Dermis microvascular lymphatic vessel endothelial cell (primary cell): ENCODE measurements at regions not wholly inside any gene's neighbourhood (a gene's known extent, or its start where the extent isn't known, plus 50 kb on each side); places are given as distances from the start of the nearest gene placed in this dataset.

Experiments used
- DNase-seq, 2 donors: peaks; one replicate each; pipeline versions ENCODE4 v3.0.0 to v3.0.0-alpha.2; 2010; ENCODE audit warnings: low read depth in 2 of 2

DNA sequence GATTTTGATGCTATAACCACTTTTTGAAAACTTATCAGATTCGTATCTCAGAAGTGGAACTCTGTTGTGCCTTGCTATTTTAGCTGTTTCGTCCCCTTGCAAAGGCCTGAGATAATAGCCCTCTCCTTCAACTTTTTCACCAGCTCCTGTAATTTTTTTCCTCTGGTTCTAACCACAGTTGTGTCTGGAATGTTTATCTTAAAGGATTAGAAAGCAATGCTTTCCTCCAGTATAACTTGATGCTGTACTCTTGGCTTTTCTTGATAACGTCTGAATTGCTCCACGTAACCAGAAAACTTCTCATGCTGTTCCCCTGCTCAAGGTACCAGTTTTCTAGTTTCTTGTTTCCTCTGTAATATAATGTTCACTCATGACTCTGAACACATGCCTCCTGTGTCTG is 209.4 kb downstream of the DTWD2 start:
- DNase-seq = no peak

DNA sequence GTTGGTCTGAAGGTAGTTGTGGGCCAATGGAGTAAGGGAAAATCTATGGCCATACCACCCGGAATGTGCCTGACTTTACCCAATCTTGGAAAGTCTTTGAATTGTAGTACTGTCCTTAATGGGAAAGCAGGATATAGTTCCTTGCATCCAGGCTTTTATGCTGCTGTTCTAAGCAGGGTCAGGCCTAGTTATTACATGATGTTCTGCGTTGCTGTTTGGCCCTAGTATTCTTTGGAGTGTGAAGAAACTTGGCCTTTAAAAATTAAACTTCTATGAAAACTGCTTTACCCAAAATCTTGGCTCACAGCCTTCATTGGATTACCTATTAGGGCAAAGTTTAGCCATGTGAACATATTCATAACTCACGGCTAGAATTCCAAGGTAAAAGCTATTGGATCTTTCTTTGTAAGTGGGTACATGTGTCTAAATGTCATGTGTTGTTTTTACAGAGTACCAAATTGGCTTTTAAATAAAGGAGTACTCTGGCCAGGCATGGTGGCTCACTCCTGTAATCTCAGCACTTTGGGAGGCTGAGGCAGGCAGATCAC is 211.1 kb downstream of the DTWD2 start:
- DNase-seq = no peak

DNA sequence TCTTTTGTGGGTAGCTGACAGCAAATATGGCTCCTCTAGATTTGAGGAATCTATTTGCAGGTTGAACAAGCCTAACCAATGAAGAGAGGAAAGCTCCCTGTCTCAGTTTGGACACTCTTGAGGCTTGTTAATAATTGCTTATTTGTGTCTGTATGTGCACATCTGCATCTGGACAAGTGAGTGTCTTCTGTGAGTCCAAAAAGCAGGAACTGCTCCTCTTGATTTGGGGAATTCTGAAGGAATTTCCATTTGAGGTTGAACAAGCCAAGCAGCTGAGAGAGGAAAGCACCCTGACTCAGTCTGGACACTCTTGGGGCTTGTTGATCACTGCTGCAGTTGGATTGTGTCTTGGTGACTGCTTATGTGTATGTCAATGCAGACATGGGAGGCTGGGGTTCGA is 211.6 kb downstream of the DTWD2 start:
- DNase-seq = no peak

DNA sequence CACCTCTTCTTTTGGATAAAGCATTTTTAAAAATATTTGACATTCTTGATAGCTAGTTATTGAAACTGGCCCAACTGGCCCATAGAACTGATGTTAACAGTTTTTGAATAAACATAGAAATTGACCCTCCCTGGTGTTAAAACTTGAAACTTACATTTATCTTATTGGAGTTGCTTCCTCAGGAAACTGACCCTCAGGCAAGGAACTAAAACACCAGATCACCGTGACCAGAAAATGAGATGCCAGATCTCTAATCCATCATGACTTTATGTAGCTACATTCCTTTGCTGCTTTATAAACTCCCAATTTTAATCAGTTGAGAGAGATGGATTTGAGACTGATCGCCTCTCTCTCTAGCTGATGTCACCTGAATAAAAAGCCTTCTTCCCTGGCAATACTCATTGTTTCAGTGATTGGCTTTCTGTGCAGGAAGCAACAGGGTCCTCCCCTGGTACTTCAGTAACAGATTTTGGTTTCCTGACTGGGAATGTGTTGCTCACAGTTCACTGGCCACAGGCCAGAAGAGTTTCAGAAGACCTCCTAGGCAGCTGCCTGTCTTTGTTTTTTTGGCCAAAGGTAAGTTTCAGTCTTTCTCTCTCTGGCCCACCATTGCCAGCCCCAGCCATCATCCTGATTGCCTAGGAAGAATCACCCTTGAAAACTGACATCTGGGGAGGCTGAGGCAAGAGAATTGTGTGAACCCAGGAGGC is 212.4 kb downstream of the DTWD2 start:
- DNase-seq = no peak

DNA sequence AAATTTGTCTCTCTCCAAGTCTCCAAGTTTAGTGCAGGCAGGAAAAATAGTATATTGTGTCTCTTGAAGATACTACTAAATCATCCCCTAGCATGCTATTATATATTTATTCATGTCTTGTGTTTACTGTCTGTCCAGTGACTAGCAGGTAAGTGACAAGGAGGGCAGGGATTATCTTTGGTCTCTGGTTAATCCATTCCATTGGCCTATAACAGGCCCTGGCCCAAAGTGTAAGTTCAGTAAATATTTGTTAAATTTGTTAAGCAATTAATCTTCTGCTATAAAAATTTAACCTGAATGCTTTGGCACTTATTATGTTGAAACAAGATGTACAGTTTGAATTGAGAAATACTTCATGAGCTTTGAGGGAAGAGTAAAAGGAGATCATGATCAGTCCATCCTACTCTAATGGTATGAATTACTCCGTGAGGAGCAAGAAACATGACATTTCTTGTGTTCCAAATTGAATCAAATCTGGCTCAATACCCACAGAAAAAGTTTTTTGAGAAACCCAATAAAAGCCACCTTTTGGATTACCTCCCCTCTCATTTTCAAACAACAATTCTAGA is 219.7 kb downstream of the DTWD2 start:
- no peak for DNase-seq

DNA sequence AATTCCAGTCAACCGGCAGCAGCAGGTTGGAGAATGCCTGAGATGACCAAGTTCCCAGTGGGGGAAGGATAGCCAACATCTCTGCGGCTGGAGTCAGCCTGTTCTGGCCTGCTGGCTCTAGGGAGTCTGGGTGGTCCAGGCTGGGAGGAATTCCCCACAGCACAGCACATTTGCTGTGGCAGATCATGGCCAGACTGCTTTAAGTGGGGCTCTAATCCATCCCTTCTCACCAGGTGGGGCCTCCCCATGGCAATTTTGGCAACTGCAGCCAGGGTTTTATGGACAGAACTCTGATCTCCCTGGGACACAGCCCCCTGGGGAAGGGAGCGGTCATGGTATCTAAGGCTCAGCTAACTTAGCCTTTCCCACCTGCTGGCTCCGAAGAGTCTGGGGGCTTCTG is 226.1 kb downstream of the DTWD2 start:
- DNase-seq = no peak

DNA sequence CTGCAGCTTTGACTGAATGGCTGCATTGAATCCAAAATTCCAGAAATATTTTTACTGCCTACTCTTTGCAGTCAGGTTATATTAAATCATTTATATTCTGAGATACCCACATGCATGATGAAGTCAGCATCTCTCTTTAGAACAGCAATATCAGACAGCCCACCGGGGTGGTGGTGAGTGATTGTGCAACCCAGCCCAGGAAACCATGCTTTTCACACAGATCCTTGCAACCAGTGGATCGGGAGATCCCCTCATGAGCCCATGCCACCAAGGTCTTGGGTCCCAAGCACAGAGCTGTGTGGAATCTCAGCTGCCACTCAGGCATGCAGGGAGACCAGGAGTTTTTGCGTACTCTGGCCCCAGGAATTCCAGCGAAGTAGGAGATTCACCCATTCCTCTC is 226.5 kb downstream of the DTWD2 start:
- DNase-seq = no peak

DNA sequence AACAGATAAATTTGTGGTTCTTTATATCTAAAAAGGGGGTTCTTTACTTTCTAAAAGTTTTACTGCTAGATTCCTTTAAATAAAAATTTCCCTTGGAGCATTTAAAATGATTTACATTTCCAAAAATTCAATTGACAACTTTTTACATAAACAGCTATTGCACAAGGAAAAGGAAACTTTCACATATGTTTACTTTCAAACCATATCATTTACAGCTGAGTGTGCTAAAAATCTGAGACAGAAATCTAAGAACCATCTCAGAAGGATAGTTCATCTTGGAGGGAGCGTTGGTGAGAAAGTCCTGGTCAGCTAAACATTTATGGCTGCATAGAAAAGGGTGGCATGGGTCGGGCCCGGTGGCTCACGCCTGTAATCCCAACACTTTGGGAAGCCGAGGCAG is 235.4 kb downstream of the DTWD2 start:
- no peak for DNase-seq

DNA sequence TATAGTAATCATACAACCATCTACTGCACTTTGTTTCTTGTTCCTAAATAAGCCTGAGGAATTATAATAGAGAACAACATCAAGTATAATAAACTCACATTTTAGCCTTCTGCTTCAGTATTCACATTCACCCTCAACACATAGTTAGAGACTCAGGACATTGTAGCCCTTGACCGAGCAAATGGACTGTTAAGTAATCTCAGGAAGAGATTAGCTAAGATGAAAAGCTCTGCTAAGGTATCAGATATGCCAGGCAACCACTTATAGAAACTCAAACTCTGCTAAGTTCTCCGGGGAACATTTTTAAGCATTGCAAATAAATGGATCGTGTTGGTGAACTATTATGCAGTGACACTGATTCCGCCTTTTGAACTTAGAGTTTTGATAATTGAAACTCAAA is 252.0 kb downstream of the DTWD2 start:
- no peak for DNase-seq

DNA sequence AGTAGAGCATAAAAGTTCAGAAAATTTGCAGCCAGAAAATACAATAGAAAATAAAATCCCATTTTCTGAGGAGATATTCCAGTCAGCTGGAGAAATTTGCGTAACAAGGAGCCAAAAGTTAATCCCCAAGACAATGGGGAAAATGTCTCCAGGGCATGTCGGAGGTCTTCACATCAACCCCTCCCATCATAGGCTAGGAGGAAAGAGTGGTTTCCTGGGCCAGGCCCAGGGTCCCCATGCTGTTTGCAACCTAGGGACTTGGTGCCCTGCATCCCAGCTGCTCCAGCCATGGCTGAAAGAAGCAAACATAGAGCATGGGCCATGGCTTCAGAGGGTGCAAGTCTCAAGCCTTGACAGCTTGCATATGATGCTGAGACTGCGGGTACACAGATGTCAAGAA is 255.0 kb downstream of the DTWD2 start:
- no peak for DNase-seq

DNA sequence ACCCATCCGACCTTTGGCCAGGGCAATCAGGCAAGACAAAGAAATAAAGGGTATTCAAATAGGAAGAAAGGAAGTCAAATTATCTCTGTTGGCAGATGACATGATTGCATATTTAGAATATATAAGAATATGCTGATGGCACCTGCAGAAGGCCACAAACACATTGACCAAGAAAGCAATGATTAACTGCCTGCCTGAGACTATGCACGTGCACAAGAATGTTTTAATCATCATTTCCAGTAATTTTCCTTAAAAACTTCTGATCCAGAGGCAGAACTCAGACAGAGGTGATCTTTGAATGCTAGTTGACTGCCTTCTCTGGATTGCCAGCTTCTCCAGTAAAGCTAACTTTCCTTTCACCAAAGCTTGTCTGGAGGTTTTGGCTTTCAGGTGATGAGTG is 260.2 kb downstream of the DTWD2 start:
- no peak for DNase-seq

DNA sequence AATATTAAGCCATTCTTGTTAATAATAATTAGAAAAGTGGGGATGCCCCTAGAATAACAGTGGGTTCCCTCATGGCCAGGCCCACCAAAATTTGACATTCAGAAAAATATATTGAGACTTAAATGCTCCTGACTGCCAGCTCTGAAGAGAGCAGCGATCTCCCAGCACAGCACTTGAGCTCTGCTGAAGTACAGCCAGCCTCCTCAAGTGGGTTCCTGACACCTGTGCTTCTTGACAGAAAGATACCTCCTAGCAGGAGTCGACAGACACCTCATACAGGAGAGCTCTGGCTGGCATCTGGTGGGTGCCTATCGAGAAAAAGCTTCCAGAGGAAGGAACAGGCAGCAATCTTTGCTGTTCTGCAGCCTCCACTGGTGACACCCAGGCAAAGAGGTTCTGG is 261.5 kb downstream of the DTWD2 start:
- no peak for DNase-seq

DNA sequence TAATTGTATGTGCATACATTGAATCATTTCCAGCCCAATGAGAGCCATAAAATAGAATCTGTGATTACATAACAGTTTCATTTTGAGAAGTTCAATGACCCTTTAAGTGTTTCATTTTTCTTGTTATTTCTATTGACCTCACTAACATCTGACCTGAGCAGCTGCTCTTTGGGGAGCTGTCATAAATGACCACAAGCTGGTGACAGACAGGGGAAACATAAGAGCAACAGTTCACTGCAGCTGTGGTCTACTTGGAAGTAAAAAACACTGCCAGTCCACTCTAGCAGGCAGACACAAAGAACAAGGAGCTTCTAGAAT is 265.4 kb downstream of the DTWD2 start:
- no peak for DNase-seq

DNA sequence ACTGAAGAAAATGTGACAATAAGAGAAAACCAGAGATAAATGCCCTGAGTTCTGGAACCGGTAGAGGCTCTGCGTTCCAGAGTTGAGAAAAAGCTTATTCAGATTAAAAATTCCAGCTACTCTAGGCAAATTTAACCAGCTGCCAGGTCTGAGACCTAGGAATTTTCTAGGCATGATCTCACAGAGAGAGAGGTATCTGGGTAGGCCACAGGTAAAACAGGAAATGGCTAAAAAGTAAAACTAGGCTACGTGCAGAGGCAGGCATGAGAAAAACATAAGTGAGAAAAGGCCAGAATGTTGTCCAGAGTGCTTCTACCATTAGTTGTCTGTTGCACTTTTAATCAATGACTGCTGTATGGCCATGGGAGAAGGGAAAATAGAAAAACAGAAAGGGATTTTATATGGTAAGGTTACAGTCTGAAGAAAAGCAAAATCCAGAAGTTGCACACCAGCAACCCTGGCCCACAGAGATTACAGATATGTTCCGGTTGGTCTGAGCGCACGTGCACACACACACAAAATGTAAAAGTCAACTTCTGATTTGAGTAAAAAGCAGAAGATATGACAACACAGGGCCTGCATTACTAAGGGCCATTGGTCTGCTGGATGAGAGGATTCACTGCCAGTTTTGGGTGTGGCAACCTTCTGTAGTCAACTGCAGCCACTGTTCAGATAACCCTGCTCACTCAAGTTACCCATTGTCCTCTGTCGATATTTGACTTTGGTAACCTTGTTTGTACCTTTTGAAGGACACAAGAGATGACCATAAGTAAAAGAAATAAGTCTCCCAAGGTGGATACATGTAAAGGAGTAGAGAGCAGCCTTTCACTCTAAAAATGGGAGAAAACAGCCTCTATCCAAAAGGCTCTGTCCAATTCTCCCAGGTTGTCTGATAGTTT is 266.0 kb downstream of the DTWD2 start:
- DNase-seq = no peak

DNA sequence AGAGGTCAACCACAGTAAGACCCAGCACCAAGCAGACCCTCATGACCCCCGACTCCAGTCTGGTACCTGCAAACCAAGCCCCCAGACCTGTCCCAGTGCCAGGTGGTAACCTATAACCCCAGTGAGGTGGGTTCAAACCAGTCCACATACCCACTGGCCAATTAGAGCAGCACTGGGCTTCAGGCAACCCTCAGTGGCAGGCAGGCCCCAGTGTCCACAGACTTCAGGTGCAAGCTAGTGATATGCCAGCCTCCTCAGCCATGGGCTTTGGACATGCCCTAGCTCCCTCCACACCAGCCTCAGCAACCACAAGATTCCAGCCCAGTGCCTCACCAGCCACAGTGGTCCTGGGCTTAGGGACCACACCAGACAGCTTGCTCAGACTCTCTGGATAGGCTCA is 276.6 kb downstream of the DTWD2 start:
- no peak for DNase-seq

DNA sequence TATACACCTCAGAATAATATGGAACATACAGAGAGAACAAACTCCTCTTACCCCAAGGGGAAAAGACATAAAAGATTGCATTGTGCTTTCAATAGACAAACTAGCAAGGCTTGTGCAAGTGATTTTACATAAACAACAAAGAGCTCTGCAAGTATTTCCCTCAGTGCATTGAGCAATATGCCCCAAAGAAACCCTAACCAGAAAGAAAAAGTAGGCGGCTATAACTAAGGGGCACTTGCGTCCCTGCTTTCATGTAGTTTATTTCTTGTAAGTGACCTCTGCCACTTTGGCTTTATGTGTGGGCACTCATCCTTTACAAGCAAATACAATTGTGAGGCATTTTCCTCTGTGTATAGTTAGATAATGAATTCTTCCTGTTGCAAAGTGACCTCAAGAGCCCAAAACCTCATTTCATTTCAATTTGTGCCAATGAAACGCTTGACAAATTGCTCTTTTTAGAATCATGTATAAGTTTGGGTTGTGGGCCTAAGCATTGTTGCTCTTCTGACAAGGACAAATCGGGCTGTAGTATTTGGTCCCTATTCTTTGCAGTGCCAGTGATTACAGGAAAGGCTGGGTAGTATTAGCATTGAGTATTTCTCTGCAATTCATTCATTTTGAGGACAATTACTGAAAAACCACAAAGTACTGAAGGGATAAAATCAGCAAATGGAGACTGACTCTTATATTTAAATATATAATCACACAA is 282.2 kb downstream of the DTWD2 start:
- no peak for DNase-seq

DNA sequence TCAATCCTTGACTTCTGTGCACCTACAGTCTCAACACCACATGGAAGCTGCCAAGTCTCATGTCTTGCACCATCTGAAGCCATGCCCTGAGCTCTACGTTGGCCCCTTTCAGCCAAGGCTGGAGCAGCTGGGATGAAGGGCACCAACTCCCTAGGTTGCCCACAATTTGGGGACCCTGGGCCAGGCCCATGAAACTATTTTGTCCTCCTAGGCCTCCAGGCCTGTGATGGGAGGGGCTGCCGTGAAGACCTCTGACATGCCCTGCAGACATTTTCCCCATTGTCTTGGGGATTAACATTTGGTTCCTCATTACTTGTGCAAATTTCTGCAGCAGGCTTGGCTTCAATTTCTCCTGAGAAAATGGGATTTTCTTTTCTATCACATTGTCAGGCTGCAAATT is 285.1 kb downstream of the DTWD2 start:
- no peak for DNase-seq

DNA sequence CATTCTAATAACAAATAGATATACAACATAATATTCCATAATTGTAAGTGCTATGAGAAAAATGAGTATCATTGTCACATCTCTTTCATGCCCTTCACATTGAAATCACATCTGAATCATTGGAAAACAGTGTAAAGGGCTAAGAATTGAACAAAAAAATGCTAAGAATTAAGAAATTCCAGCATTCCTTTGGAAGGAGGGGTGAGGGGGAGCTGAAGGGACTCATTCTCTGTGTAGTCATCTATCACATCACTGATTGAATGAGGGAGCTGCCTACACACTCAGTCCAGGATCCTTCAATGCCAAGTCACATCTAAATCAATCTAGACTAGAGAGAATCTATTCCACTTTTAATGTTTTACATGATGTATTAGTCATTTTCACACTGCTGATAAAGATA is 286.6 kb downstream of the DTWD2 start:
- DNase-seq = no peak

DNA sequence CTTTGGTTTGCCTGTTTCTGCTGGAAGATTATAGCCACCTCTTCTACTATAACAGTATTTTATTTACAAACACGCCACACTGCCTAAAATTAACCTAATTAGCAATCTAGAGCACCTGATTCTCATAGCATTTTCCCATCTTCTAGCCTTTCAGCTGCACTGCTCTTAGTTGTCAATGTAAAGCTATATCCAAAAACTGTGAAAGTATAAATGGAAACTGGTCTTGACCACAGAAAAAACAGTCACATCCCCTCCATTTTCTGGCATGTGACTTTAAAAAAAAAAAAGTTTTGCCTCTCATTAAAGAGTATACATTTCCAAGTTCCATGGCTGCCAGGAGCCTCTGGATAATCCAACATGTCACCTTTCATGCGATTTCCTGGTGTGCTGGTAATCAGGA is 287.8 kb downstream of the DTWD2 start:
- no peak for DNase-seq

DNA sequence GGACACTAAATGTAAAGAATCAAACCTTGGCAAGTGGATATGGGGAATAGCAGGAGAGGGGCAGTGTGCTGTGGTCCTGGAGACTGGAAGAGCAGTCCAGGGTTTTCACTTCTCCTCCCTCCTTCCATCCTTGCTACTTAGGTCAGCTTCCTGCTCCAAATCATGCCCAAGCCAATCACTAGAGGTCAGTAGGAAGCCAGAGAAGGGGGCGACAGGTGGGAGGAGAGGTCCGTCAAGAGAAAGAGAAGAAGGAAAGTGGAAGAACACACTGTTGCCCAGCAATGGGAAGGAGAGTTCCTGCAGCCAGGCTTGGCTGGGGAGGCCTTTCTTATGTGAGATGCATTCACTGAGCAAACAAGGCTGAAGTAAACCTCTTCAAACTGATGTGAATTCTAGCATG is 289.6 kb downstream of the DTWD2 start:
- DNase-seq = no peak

DNA sequence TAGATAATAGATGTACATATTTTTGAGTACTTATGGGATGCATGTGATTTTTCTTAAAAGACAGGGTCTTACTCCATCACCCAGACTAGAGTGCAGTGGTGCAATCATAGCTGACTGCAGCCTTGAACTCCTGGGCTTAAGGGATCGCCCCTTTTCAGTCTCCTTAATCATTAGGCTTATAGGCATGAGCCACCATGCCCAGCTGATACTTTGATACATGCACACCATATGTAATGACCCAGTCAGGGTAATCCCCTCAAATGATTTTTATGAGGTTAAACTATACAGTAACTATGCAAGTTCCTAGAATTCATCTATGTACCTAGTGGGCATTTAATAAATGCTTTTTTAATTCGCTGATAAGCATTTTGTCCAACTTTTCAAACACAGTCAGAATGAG is 292.3 kb downstream of the DTWD2 start:
- no peak for DNase-seq

DNA sequence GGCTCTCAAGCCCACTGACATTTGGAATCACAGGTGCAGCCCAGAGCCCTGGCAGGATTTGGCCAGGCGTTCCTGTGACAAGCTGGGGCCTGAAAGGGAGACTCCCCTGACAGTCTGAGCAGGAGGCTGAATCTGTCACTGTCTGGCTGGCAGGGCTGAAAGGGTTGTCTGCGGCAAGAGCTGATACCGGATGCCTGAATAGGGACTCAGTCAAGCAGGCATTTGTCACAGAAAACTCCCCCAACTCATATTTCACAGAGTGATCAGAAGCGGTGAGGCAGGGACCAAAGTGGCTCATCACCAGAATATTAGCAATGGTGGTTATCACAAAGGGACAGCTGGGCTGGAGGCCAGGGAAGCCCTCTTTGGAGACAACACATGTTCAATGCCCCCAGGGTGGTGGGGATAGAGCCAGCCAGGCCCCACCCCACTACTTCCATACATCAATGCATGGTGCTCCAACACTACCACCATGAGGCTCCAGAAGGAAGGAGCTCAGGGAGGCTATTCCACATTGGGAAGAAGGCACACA is 295.5 kb downstream of the DTWD2 start:
- no peak for DNase-seq
